Hepatocyte (in vitro differentiated cells): ENCODE measurements at regions not wholly inside any gene's neighbourhood (a gene's known extent, or its start where the extent isn't known, plus 50 kb on each side); places are given as distances from the start of the nearest gene placed in this dataset.

Experiments used
- EZH2 ChIP-seq: fragments of 200-600 bp; sonication (generic); IDR thresholded peaks from 2 replicates; pipeline ENCODE4 v1.6.1; 2016; ENCODE audit warnings: antibody characterized with exemption, mild to moderate bottlenecking, borderline replicate concordance
- EZH2phosphoT487 ChIP-seq: fragments of 200-600 bp; sonication (generic); IDR thresholded peaks from one replicate; pipeline ENCODE4 v1.6.1; 2018; ENCODE audit warnings: antibody characterized with exemption, mild to moderate bottlenecking, low read depth, moderate library complexity; ENCODE audit not compliant: unreplicated experiment, severe bottlenecking
- TF ChIP-seq, protein P1 (sequence below): fragments of 200-600 bp; sonication (generic); IDR thresholded peaks from 2 replicates; pipeline ENCODE4 v1.5.1; 2016; ENCODE audit warnings: antibody characterized with exemption, mild to moderate bottlenecking; ENCODE audit not compliant: poor library complexity

DNA sequence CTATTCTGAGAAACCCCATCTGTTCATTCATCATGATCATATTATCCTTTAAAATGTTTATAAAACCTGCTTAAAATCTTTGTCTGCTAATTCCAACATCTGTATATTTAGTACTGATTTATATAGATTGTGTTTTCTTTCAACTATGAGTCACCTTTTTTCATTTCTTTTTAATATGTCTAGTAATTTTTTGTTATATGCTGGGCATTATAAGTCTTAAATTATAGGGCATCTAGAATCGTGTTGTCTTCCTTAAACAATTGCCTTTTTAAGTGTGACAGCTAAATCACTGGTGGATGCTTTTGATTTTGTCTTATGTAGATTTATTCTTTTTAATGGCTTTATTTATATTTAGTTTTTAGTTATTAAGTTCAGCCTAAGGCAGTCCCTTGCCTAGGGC, 323.4 kb upstream of the THRB start:
- TF ChIP-seq, protein P1, sequence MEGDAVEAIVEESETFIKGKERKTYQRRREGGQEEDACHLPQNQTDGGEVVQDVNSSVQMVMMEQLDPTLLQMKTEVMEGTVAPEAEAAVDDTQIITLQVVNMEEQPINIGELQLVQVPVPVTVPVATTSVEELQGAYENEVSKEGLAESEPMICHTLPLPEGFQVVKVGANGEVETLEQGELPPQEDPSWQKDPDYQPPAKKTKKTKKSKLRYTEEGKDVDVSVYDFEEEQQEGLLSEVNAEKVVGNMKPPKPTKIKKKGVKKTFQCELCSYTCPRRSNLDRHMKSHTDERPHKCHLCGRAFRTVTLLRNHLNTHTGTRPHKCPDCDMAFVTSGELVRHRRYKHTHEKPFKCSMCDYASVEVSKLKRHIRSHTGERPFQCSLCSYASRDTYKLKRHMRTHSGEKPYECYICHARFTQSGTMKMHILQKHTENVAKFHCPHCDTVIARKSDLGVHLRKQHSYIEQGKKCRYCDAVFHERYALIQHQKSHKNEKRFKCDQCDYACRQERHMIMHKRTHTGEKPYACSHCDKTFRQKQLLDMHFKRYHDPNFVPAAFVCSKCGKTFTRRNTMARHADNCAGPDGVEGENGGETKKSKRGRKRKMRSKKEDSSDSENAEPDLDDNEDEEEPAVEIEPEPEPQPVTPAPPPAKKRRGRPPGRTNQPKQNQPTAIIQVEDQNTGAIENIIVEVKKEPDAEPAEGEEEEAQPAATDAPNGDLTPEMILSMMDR = no peak
- no peak for TF ChIP-seq EZH2
- TF ChIP-seq EZH2phosphoT487 = no peak
